GM19035 (cell line): ENCODE measurements at regions not wholly inside any gene's neighbourhood (a gene's known extent, or its start where the extent isn't known, plus 50 kb on each side); places are given as distances from the start of the nearest gene placed in this dataset.
A peak's percentile ranks its signal among the peaks of the same experiment; 100 is the strongest.
"Not testable (repeated sequence)": the region's sequence is repeated elsewhere in the genome, so short reads cannot be mapped to it uniquely, and the experiment has no call there.

Source experiments
- ATAC-seq: cut with Tn5 transposase; IDR thresholded peaks from one replicate; pipeline ENCODE4 v1.9.1; 2021; ENCODE audit not compliant: unreplicated experiment

DNA sequence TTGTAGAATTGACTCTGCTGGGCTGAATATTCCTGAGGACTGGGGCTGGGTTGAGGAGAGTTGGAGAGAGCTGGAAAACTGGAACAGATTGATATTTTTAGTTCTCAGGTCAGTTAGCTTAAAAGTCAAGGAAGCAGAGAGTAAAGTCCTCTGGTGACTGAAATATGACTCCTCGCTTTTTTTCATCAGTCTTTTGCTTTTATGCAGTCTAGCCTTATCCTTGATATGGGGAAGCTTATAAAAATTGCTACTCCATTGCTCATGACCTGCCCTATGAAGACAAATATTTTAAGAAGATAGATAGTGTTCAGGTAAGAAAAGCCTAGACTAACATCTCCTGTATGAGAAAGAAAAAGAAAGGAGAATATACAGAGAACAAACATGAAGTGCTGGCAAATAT lies 152.7 kb downstream of the C4orf33 start:
- no peak for ATAC-seq

GRCh38 chr4:129254126-129254525 lies 158.2 kb downstream of the C4orf33 start:
- ATAC-seq = no peak

DNA sequence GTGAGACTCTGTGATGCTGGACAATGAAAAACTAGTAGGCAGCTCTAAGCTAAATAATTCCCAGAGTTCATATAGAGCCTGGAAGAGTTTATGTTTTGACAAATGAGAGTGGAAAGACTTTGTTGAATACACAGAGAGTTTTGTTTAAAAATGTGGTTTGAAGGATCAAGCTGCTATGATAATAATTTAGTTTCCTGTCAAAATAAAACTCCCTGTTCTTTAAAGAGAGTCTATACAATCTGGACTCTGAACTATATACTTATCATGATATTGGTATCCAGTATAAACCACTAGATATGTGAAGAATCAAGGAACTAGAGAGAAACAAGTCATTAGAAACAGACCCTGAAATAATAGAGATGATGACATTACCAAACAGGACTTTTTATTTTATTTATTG lies 158.6 kb downstream of the C4orf33 start:
- no peak for ATAC-seq

GRCh38 chr4:129261584-129261983 lies 165.6 kb downstream of the C4orf33 start:
- ATAC-seq = no peak

DNA sequence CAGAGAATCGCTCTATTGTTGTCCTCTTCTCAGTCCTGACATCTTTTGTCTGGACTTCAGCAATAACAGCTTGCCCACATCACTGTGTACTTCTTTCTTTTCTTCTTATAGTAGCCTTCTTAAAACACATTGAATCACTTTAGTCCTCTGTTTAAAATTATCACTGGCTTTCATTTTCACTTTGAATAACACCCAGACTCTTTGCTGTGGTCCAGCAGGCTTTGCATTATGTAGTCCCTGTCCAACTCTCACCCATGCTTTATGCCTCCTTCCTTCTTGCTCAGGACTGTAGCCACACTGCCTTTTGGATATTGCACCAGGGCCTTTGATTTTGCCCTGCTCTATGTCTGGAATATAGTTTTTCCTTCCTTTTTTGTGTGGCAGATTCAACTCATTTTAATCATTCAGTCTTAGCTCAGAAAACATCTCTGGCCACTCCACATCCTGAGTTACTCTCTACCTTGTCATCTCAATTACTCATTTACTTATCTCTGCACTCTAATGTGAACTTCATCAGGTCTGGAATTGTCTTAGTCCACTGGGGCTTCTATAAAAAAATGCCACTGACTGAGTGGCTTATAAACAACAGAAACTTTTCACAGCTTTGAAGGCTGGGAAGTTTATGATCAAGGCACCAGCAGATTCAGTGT lies 168.2 kb downstream of the C4orf33 start:
- ATAC-seq = peak; percentile 98

DNA sequence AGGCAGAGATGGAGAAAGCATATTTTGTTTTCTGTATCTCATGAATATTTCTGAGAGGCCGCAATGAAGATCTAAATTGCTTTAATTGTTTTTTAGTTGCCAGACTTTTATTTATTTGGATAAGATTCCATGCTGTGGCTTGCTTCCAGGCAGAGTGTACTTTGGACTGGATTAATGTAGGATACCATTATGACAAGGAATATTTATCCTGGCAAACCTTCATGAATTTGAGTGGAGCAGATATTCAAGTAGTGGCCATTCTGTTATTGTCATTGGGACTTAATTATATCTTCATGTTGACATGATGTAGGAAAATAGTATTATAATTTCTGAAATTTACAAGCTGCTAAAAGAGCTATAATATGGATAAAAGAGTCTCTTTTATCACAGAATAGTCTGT lies 182.9 kb downstream of the C4orf33 start:
- no peak for ATAC-seq

- ATAC-seq = no peak
Measured at GRCh38 chr4:129282293-129282692, 186.3 kb downstream of the C4orf33 start.

DNA sequence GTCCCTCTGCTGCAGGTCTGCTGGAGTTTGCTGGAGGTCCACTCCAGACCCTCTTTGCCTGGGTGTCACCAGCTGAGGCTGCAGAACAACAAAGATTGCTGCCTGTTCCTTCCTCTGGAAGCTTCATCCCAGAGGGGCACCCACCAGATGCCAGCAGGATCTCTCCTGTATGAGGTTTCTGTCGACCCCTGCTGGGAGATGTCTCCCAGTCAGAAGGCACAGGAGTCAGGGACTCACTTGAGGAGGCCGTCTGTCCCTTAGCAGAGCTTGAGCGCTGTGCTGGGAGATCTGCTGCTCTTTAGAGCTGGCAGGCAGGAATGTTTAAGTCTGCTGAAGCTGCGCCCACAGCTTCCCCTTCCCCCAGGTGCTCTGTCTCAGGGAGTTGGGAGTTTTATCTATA lies 196.2 kb downstream of the C4orf33 start:
- not testable (repeated sequence) for ATAC-seq

- no peak for ATAC-seq
Measured at GRCh38 chr4:129314781-129315180, 218.8 kb downstream of the C4orf33 start.

GRCh38 chr4:129322920-129323319 lies 227.0 kb downstream of the C4orf33 start:
- no peak for ATAC-seq

- ATAC-seq = no peak
Measured at GRCh38 chr4:129323658-129324057, 227.7 kb downstream of the C4orf33 start.

- ATAC-seq = no peak
Measured at GRCh38 chr4:129326571-129327460, 230.9 kb downstream of the C4orf33 start.

DNA sequence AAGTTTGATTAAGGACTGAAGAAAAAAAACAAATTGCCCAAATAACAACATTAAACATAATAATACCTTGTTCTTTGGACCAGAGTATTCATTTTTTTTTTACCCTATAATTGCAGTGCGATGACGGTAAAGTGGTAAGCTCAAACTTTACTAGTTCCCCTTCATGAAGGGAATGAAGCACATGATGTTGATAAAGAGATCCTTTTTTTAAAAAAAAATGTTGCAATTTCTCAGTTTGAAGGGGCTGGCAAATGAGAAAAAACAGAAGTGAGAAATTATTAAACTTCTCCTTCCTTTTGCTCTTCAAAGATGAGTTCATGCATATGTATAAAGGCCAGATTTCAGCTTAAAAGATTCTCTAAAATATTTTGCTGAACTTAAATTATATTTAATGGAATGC lies 231.7 kb downstream of the C4orf33 start:
- ATAC-seq = no peak

GRCh38 chr4:129328162-129328561 lies 232.2 kb downstream of the C4orf33 start:
- ATAC-seq = no peak

GRCh38 chr4:129334136-129334535 lies 238.2 kb downstream of the C4orf33 start:
- no peak for ATAC-seq

GRCh38 chr4:129335276-129335675 lies 239.3 kb downstream of the C4orf33 start:
- no peak for ATAC-seq

GRCh38 chr4:129335818-129336217 lies 239.9 kb downstream of the C4orf33 start:
- no peak for ATAC-seq

- ATAC-seq = no peak
Measured at GRCh38 chr4:129336457-129337227, 240.7 kb downstream of the C4orf33 start.

- no peak for ATAC-seq
Measured at GRCh38 chr4:129337228-129337620, 241.3 kb downstream of the C4orf33 start.

DNA sequence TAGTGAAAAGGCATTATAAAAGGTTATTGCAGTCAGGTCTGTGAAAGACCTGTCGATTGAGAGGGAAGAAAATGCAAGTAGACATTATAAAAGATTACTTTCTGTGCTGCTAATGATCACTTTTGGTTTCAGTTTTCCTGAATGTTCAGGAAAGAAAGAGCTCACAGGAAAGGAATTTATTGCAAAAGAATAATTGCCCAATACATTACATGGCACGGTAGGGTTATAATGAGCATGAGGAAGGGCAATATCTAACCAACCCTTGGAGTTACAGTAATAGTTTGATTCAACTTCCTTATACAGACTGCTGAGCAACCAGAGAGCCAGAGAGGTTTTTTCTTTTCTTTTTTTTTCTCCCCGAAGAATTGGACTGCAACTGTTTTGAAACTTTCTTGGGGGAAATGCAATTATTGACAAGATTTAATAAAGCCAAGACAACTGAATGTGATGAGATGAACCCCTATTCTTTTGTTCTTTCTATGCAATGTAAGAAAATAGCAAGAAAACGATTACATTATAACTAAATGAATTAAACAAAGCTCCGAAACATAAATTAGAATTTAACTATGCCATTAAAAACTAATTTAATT lies 247.0 kb downstream of the C4orf33 start:
- no peak for ATAC-seq

GRCh38 chr4:129344058-129344457 lies 248.1 kb downstream of the C4orf33 start:
- ATAC-seq = peak; percentile 59
